GM20000 (cell line): ENCODE measurements at regions not wholly inside any gene's neighbourhood (a gene's known extent, or its start where the extent isn't known, plus 50 kb on each side); places are given as distances from the start of the nearest gene placed in this dataset.
"Not testable (repeated sequence)": the region's sequence is repeated elsewhere in the genome, so short reads cannot be mapped to it uniquely, and the experiment has no call there.

Experiments used
- DNase-seq: peaks from one replicate; pipeline ENCODE4 v3.0.0; 2012; ENCODE audit warnings: low spot score
- CTCF ChIP-seq: IDR thresholded peaks from 2 replicates; pipeline ENCODE4 v1.5.1; 2012; ENCODE audit warnings: mild to moderate bottlenecking, control low read depth; ENCODE audit errors: extremely low read depth, missing control alignments

GRCh38 chr11:42841556-42841955 lies 470.2 kb upstream of the API5 start:
- no peak for TF ChIP-seq CTCF
- no peak for DNase-seq

GRCh38 chr11:42849362-42849761 lies 462.4 kb upstream of the API5 start:
- TF ChIP-seq CTCF, result no peak
- DNase-seq, result no peak

- DNase-seq, result no peak
- no peak for TF ChIP-seq CTCF
These were observed 454.5 kb upstream of the API5 start for GRCh38 chr11:42857344-42857743.

GRCh38 chr11:42870480-42870879 lies 441.3 kb upstream of the API5 start:
- DNase-seq, result no peak
- no peak for TF ChIP-seq CTCF

GRCh38 chr11:42873800-42874405 lies 437.9 kb upstream of the API5 start:
- not testable (repeated sequence) for DNase-seq

- DNase-seq, result not testable (repeated sequence)
These were observed 430.5 kb upstream of the API5 start for GRCh38 chr11:42881335-42881734.

GRCh38 chr11:42890773-42891172 lies 421.0 kb upstream of the API5 start:
- DNase-seq, result no peak
- no peak for TF ChIP-seq CTCF

- no peak for DNase-seq
- TF ChIP-seq CTCF, result no peak
These were observed 410.7 kb upstream of the API5 start for GRCh38 chr11:42901084-42901483.
